ENCODE measurements at regions not wholly inside any gene's neighbourhood (a gene's known extent, or its start where the extent isn't known, plus 50 kb on each side); places are given as distances from the start of the nearest gene placed in this dataset.

- H3K27me3 Mint-ChIP-seq (ENCODE audit: low read depth): no peaks in the 10 kb centered on the region
- no peaks in the 10 kb centered on the region for H3K36me3 Mint-ChIP-seq (ENCODE audit: low read depth)
- H3K4me1 Mint-ChIP-seq (ENCODE audit: low read depth): no peaks in the 10 kb centered on the region
- CTCF ChIA-PET: no interaction called here
- peaks cover 9% of the 10 kb centered on the region for H3K9me3 Mint-ChIP-seq
- DNase-seq: no peak
- intact Hi-C loops (cut with micrococcal nuclease): loop anchor here (5.0 kb wide), 1 partner anchor 1714 kb away; no protein-coding TSS in a partner anchor
- no peak overlapping the region for H3K27ac Mint-ChIP-seq
- no peak overlapping the region for H3K4me3 Mint-ChIP-seq
Measured at GRCh38 chr4:186775902-186776301, 52.2 kb upstream of the FAT1 start.

GRCh38 chr4:186778134-186778533, 54.5 kb upstream of the FAT1 start:
- H3K4me1 Mint-ChIP-seq (ENCODE audit: low read depth): no peaks in the 10 kb centered on the region
- CTCF ChIA-PET: no interaction called here
- H3K4me3 Mint-ChIP-seq: no peak overlapping the region
- H3K27me3 Mint-ChIP-seq (ENCODE audit: low read depth): no peaks in the 10 kb centered on the region
- no peaks in the 10 kb centered on the region for H3K36me3 Mint-ChIP-seq (ENCODE audit: low read depth)
- DNase-seq: no peak
- intact Hi-C loops (cut with micrococcal nuclease): loop anchor here (5.0 kb wide), 1 partner anchor 1716 kb away; no protein-coding TSS in a partner anchor
- H3K27ac Mint-ChIP-seq: no peak overlapping the region
- H3K9me3 Mint-ChIP-seq: peaks cover 6% of the 10 kb centered on the region

GRCh38 chr4:186780291-186781031, 56.8 kb upstream of the FAT1 start:
- no peak overlapping the region for H3K4me3 Mint-ChIP-seq
- intact Hi-C loops (cut with micrococcal nuclease): no loop called here
- H3K27me3 Mint-ChIP-seq (ENCODE audit: low read depth): no peaks in the 10 kb centered on the region
- no peak for DNase-seq
- no peaks in the 10 kb centered on the region for H3K36me3 Mint-ChIP-seq (ENCODE audit: low read depth)
- CTCF ChIA-PET: no interaction called here
- peaks cover 4% of the 10 kb centered on the region for H3K9me3 Mint-ChIP-seq
- no peaks in the 10 kb centered on the region for H3K4me1 Mint-ChIP-seq (ENCODE audit: low read depth)
- H3K27ac Mint-ChIP-seq: no peak overlapping the region

GRCh38 chr4:186781032-186781917, 57.6 kb upstream of the FAT1 start:
- Mint-ChIP-seq H3K9me3 (peaks cover 4% of the 10 kb centered on the region), H3K27me3 (ENCODE audit: low read depth) (no peaks in the 10 kb centered on the region), H3K27ac (no peak overlapping the region), H3K36me3 (ENCODE audit: low read depth) (no peaks in the 10 kb centered on the region), H3K4me1 (ENCODE audit: low read depth) (no peaks in the 10 kb centered on the region), H3K4me3 (no peak overlapping the region)
- CTCF ChIA-PET: no interaction called here
- no peak for DNase-seq
- intact Hi-C loops (cut with micrococcal nuclease): no loop called here

- peaks cover 4% of the 10 kb centered on the region for H3K9me3 Mint-ChIP-seq
- H3K4me3 Mint-ChIP-seq: no peak overlapping the region
- CTCF ChIA-PET: no interaction called here
Measured at GRCh38 chr4:186782302-186782701, 58.6 kb upstream of the FAT1 start.

GRCh38 chr4:186787536-186787935, 63.9 kb upstream of the FAT1 start:
- DNase-seq: no peak
- Mint-ChIP-seq H3K4me3 (no peak overlapping the region), H3K4me1 (ENCODE audit: low read depth) (no peaks in the 10 kb centered on the region), H3K9me3 (no peaks in the 10 kb centered on the region), H3K27me3 (ENCODE audit: low read depth) (no peaks in the 10 kb centered on the region), H3K27ac (no peak overlapping the region), H3K36me3 (ENCODE audit: low read depth) (no peaks in the 10 kb centered on the region)
- CTCF ChIA-PET: no interaction called here
- intact Hi-C loops (cut with micrococcal nuclease): no loop called here

More at GRCh38 chr4:186782302-186782701, 58.6 kb upstream of the FAT1 start:
- no peaks in the 10 kb centered on the region for H3K4me1 Mint-ChIP-seq (ENCODE audit: low read depth)
- H3K27ac Mint-ChIP-seq: no peak overlapping the region
- intact Hi-C loops (cut with micrococcal nuclease): no loop called here
- H3K27me3 Mint-ChIP-seq (ENCODE audit: low read depth): no peaks in the 10 kb centered on the region
- no peak for DNase-seq
- H3K36me3 Mint-ChIP-seq (ENCODE audit: low read depth): no peaks in the 10 kb centered on the region

- intact Hi-C loops (cut with micrococcal nuclease): no loop called here
- H3K27me3 Mint-ChIP-seq (ENCODE audit: low read depth): no peaks in the 10 kb centered on the region
- no peaks in the 10 kb centered on the region for H3K36me3 Mint-ChIP-seq (ENCODE audit: low read depth)
- no peak overlapping the region for H3K27ac Mint-ChIP-seq
- CTCF ChIA-PET: no interaction called here
- DNase-seq: no peak
- H3K4me3 Mint-ChIP-seq: no peak overlapping the region
- H3K9me3 Mint-ChIP-seq: no peaks in the 10 kb centered on the region
- no peaks in the 10 kb centered on the region for H3K4me1 Mint-ChIP-seq (ENCODE audit: low read depth)
Measured at GRCh38 chr4:186789651-186790050, 66.0 kb upstream of the FAT1 start.

GRCh38 chr4:186790630-186791029, 67.0 kb upstream of the FAT1 start:
- intact Hi-C loops (cut with micrococcal nuclease): no loop called here
- Mint-ChIP-seq H3K4me1 (ENCODE audit: low read depth) (no peaks in the 10 kb centered on the region), H3K27me3 (ENCODE audit: low read depth) (no peaks in the 10 kb centered on the region), H3K9me3 (no peaks in the 10 kb centered on the region), H3K27ac (no peak overlapping the region), H3K4me3 (no peak overlapping the region), H3K36me3 (ENCODE audit: low read depth) (no peaks in the 10 kb centered on the region)
- DNase-seq: no peak
- CTCF ChIA-PET: interaction anchor here (0.5 kb wide), 1 partner anchor 19 kb away, joined by 3 read pairs; no protein-coding TSS in a partner anchor

- Mint-ChIP-seq H3K9me3 (peaks cover 2% of the 10 kb centered on the region), H3K4me1 (ENCODE audit: low read depth) (no peaks in the 10 kb centered on the region), H3K27ac (no peak overlapping the region), H3K36me3 (ENCODE audit: low read depth) (no peaks in the 10 kb centered on the region), H3K4me3 (no peak overlapping the region), H3K27me3 (ENCODE audit: low read depth) (no peaks in the 10 kb centered on the region)
- no peak for DNase-seq
- intact Hi-C loops (cut with micrococcal nuclease): no loop called here
- CTCF ChIA-PET: no interaction called here
Measured at GRCh38 chr4:186792728-186793366, 69.2 kb upstream of the FAT1 start.

- H3K27ac Mint-ChIP-seq: no peak overlapping the region
- H3K4me1 Mint-ChIP-seq (ENCODE audit: low read depth): no peaks in the 10 kb centered on the region
- H3K9me3 Mint-ChIP-seq: peaks cover 2% of the 10 kb centered on the region
- intact Hi-C loops (cut with micrococcal nuclease): no loop called here
- no peak overlapping the region for H3K4me3 Mint-ChIP-seq
- DNase-seq: no peak
- CTCF ChIA-PET: no interaction called here
- H3K36me3 Mint-ChIP-seq (ENCODE audit: low read depth): no peaks in the 10 kb centered on the region
- H3K27me3 Mint-ChIP-seq (ENCODE audit: low read depth): no peaks in the 10 kb centered on the region
Measured at GRCh38 chr4:186798951-186799659, 75.4 kb upstream of the FAT1 start.

- intact Hi-C loops (cut with micrococcal nuclease): no loop called here
- DNase-seq: no peak
- no peak overlapping the region for H3K4me3 Mint-ChIP-seq
- no peak overlapping the region for H3K27ac Mint-ChIP-seq
- CTCF ChIA-PET: no interaction called here
- H3K27me3 Mint-ChIP-seq (ENCODE audit: low read depth): no peaks in the 10 kb centered on the region
- H3K36me3 Mint-ChIP-seq (ENCODE audit: low read depth): no peaks in the 10 kb centered on the region
- no peaks in the 10 kb centered on the region for H3K9me3 Mint-ChIP-seq
- no peaks in the 10 kb centered on the region for H3K4me1 Mint-ChIP-seq (ENCODE audit: low read depth)
Measured at GRCh38 chr4:186805020-186805820, 81.6 kb upstream of the FAT1 start.

Measured in activated naive CD4-positive, alpha-beta T cell treated with anti-CD3 and anti-CD28 coated beads for 36 hours (primary cell).